GM12875 (cell line): ENCODE measurements at regions not wholly inside any gene's neighbourhood (a gene's known extent, or its start where the extent isn't known, plus 50 kb on each side); places are given as distances from the start of the nearest gene placed in this dataset.

Experiments
- H3K4me3 ChIP-seq: one replicate; pipeline ENCODE4 v1.5.1; 2011; ENCODE audit warnings: low read depth, low read length, control low read depth
- CTCF ChIP-seq: IDR thresholded peaks from 2 replicates; pipeline ENCODE4 v1.5.1; 2011; ENCODE audit warnings: low read depth, mild to moderate bottlenecking, control low read depth, inconsistent platforms, low read length, moderate library complexity, borderline replicate concordance; ENCODE audit not compliant: insufficient read depth

- TF ChIP-seq CTCF: no peak
- no peak overlapping the region for H3K4me3 ChIP-seq
Observed at GRCh38 chr12:30840715-30841114, 85.8 kb upstream of the TSPAN11 start.

- no peak for TF ChIP-seq CTCF
Observed at GRCh38 chr12:30839643-30840220, 85.0 kb upstream of the CAPRIN2 start.

GRCh38 chr12:30837595-30837994, 82.8 kb upstream of the CAPRIN2 start:
- 0 out of 2 replicates have a peak, but pooled peaks have one; percentile 3 for TF ChIP-seq CTCF
- H3K4me3 ChIP-seq: no peak overlapping the region

More at GRCh38 chr12:30839643-30840220, 85.0 kb upstream of the CAPRIN2 start:
- H3K4me3 ChIP-seq: no peak overlapping the region

GRCh38 chr12:30836656-30837445, 82.1 kb upstream of the CAPRIN2 start:
- TF ChIP-seq CTCF: no peak

GRCh38 chr12:30835216-30835615, 80.5 kb upstream of the CAPRIN2 start:
- no peak overlapping the region for H3K4me3 ChIP-seq
- TF ChIP-seq CTCF: no peak

More at GRCh38 chr12:30836656-30837445, 82.1 kb upstream of the CAPRIN2 start:
- no peak overlapping the region for H3K4me3 ChIP-seq

- H3K4me3 ChIP-seq: no peak overlapping the region
- TF ChIP-seq CTCF: no peak
Observed at GRCh38 chr12:30830751-30831150, 76.0 kb upstream of the CAPRIN2 start.

- no peak for TF ChIP-seq CTCF
- H3K4me3 ChIP-seq: no peak overlapping the region
Observed at GRCh38 chr12:30829876-30830275, 75.1 kb upstream of the CAPRIN2 start.
